GM19463 (cell line): ENCODE measurements at regions not wholly inside any gene's neighbourhood (a gene's known extent, or its start where the extent isn't known, plus 50 kb on each side); places are given as distances from the start of the nearest gene placed in this dataset.

Source experiments
- ATAC-seq: cut with Tn5 transposase; IDR thresholded peaks from one replicate; pipeline ENCODE4 v1.9.1; 2021; ENCODE audit warnings: mild to moderate bottlenecking, moderate library complexity; ENCODE audit not compliant: unreplicated experiment

DNA sequence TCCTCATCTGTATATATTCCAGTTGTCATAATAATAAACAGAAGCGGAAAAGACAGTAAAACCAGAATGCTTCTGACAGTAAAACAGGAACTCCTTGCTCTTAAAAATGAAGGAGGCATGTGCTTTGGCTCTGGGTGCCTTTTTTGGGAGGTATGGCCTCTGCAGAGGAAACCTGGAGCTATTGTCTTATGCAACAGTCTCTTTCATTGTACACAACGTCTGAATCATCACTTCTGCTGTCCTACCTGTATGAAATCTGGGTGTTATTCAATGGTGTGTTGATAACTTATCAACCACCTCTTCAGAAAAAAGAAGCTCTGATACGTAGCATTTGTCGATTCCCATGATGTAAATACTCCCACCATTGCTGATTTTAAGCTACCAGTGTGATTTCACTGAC, 64.8 kb downstream of the CDCA7 start:
- no peak for ATAC-seq

DNA sequence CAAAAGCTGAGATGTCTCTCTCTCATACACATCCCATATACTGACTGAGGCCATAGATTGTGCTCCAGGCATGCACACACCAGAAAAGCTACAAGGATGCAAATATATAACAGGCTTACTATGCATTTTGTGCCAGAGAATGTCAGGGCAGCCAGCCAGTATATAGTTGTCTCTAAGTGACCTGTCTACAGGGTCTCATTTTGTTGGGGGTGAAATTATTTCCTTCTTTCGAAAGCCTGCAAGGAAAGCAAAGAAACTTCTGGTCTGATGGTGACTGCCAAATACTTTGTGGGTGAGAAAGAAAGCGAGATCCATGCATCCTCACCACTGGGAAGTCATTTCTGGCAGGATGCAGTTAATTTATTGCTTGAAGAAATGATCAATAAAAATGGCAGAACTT, 70.2 kb downstream of the CDCA7 start:
- no peak for ATAC-seq

DNA sequence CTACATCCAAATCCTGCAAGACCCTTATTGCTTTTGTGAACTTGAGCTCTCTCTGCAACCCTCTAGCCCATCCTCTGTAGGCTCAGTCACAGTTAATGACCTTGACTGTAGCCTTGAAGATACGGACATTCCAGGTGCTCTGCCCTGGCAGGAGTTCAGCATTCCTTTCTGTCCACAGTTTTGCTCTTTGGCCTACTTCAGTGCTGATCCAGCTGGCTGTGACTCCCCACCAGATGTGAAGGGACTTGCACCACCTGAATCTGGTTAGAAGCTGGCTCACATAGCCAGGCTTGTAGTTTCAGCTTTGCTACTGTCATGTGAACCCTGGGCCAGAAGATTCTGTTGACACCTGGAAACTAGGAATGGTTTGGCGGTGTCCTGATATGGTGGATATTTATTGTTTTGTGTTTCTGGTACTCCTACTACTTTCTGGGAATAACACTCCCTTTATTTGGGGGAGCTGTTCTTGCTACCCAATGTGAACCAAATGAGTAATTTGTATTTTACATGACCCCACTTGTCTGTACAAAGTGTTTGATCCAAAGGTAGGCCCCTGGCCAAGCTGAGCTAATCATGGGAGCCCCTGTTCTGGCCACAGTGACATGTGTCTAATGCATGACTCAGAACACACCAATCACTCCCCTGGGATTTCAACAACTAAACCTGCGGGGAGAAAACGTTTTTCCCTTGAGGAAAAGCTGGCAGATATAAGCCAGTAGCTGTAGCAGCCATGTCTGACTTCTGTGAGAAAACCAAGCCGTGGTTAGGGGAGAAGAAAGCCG, 73.4 kb downstream of the CDCA7 start:
- no peak for ATAC-seq

DNA sequence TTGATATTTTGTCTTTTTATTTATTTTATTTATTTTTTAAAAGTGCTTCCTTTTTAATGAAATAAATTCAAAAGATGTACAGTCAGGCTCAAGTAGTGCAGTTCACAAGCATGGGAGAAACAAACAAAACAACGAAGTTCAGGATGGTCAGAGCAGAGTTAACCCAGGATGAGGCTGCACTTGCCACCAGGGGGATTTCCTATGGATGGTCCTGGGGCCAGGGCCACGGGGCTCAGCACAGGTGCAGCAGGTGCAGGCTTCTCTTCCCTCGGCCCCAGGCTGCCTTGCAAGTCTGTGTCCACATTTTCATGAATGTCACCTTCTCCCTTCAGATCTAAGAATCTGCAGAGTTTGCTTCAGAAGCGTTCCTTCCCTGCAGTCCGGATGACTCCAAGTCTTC, 76.5 kb downstream of the CDCA7 start:
- no peak for ATAC-seq

DNA sequence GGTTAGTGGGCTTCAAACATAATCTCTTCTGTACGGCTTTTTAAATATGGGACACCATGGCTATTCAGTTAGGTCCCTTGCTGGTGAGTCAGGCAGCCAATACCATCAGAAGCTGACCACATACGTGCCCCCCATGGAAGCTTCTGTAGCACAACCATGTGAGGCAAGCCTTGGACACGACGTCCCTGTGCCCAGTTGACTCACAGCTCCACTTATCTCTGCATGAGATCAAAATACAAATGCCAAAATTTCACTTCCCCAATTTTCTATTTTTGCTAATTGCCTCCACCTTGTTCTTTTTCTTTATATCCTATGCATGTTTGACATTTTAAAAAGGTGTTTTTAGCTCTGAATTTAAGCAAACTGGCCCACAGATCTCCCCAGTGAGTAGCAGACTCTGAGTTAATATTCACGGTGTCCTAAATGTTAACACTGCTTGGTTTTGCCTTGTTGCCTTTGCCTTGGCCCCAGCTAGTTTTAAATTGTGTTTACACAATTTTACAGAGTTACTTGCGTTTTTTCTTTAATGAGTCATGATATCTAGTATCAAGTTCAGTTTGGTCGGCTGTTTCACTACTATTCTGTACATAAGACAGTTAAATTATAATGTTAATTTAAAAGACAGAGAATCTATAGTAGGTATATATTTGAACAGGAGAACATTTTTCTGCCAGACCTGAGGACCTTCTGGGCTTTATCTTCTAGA, 77.5 kb downstream of the CDCA7 start:
- no peak for ATAC-seq

DNA sequence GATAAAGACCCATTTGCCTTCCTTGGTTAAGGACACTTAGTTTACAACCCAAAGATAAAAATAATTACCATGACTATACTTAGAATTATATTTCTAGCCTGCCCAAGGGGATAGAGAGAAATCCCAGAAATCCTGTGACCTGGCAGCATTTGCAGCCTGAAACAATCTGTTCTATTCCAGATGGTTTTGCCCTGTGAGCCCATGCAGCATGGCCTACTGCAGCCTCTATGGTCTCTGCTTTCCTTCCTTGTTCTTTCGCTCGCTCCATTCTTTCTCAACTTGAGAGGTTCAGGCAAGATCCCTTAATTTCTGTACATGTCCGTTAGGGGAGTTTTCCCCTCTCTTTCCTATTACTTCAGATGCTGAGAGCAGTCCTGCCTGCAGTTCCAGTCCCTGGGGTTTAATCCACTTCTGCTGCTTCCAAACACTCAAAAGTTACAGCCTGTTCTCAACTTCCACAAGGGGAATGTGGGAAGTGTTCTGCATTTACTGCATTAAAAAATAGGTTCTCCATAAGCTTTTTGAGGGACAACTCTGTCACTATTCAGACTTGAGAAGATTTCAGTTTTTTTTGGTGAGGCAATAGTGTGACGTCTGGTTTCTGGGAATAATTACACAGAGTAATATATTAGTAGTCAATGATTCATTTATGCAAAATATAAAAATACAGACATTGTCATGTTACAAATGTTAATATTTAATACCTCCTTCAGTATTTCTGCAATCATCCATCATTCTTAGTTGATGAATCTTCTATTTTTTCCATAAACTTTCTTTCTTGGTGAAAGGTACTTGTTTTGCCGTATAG, 80.3 kb downstream of the CDCA7 start:
- ATAC-seq, result no peak

DNA sequence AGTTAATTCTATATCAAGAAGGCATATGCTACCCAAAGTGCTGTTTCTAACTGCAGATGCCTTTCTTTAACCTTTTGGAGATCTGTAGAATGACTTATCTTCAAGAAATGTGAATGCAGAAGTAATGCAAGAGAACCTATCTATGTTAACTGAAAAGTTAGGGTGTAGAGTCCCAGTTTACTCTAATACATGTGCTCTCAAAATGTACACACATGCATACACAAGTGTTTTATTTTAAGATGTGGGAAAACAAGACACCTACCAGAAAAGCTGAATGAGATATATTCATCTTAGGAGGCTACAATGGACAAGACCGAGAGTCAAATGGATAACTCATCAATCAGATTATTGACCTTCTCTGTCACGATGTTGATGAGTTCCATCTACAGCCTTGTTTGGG, 80.9 kb downstream of the CDCA7 start:
- ATAC-seq, result no peak

DNA sequence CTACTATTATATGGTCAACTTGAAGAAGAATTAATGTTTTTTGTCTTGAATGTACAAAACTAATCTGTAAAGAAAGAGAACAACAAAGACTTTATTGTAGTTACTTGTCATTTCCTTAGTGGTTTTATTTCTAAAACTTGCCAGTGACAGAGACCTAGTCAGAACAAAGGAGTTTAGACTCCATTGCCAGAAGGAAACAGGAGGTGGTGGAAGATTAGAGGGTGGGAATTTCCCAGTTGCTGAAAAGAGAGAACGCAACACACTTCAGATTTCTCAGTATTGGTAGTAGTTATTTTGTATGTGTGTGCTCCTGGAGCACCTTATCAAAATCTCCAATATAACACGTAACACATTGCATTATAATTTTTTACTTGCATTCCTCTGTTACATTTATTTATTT, 81.4 kb downstream of the CDCA7 start:
- no peak for ATAC-seq

DNA sequence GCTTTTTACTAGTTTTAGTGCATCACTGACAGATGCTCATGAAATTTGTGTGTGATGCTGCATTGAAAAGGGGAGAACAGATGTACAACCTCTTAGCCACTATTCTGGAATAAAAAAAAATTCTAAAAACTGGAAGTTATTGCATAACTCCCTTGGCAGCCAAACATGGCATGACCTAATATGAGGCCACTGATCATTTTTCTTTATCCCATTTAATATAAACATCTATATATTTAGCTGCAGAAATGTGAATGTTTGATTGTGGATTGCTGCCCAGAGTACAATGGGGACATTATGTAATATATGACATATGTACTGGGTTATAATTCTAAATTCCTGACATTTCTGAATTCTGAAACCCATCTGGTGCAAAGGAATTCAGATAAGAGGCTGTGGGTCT, 86.5 kb downstream of the CDCA7 start:
- ATAC-seq, result no peak

DNA sequence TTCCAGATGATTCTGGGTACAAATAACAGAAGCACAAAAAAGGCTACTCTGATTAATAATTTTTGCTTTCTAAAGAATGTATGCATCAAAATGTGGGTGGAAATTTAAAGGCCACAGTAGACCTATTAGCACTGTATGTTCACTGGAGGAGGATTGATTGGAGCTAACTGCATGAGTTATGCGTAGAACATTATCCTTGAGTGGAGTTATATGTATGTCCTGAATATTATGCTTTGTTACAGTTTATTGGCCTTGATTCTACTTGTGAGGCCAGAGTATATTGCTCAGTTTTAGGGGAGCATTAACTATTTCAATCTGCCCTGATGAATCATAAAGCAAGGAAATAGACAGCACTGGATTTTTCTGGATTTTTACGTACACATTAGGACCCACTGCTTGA, 87.9 kb downstream of the CDCA7 start:
- ATAC-seq, result no peak

DNA sequence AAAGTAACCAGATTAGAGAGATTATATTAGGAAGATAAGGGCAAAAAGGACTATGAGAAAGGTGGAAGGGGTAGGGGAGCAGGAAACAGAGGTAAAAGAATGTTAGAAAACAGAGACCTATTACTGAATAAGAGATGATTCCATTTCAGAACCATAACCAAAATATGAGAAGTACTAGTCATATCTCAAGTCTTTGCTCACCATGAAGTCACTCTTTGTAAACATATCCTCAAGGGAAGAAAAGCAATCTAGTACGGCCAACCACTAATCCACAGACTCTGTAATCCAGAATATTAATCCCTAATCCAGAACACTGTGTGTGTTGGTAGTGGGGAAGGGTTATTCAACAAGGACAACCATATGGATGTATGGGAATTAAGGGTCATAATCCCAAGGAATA, 92.0 kb downstream of the CDCA7 start:
- ATAC-seq, result no peak

DNA sequence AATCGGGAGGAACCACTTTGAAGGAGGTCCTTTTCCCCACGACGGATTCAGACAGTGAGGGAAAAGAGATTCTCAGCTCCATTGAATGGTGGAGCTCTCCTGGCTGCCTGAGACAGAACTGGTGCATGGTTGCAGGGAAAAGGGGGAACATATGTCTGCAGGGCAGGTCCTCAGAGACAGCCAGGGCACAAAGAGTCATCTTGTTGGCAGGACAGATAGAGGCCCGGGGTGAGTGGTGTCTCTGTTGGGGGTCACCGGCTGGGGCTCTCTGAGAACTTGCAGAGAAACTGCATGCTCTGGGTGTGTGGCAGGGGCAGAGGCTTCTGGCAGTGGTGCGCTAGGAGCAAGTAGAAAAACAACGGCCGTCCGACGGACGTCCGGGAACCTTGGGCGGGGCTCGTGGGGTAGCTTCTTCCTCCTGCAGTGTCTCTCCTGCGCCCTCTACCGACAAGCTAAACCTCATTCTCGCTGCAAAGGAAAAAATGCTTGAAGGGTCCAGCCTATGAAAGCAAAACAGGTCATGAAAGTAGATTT, 94.3 kb downstream of the CDCA7 start:
- peak; percentile 56 for ATAC-seq

DNA sequence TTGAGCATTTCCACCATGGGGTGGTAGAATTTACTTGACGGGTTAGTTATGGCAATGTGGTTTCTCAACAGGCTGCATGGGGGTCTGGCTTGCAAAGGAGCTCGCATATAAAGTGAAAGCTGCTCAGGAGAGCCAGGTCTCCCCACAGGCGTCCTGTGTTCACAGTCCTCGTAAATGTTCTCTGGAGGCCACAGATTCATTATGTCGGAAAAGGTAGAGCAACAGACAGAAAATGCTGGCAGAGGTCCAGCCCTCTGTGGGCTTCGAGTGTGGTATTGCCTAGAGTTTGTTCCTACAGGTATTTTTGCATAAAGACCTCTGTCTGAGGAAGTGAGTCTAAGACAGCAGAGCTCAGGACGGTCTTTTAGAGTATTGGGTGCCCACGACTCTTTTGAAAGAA, 96.4 kb downstream of the CDCA7 start:
- ATAC-seq, result no peak

DNA sequence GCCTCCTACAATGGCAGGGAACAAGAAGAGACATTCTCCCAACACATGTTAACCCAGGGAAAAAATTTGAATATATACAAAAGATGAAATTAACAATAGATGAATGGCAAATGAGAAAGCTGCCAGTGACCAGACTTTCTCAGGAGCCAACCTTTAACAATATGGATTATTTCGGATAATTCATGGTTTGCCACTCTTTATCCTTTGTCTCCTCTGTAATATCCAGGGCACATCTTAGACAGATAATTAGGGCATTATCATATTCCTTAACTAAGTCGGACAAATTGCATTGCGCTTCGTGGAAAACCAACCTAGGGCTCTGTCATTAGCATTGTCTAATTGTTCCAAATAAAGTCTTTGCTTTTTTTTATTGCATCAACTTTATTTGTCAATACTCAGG, 97.3 kb downstream of the CDCA7 start:
- ATAC-seq, result no peak

DNA sequence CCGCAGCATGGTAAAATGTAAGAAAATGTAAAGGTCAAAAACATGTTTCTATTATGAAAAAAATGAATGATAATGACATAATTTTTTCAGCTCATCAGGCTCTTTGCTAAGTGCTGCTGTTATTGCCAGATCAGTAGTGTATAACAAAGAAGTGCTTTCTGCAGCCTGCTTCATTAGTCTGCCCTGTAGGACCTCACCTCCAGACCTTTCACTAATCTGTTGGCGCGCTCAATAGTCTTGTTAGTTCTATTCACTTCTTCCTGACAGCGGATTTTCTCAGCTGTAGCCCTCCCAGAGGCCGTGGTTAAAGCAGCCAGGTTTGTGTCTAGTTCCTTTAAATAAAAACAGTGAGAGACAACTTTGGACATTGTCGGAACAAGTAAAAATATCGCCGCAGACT, 97.7 kb downstream of the CDCA7 start:
- ATAC-seq, result no peak

DNA sequence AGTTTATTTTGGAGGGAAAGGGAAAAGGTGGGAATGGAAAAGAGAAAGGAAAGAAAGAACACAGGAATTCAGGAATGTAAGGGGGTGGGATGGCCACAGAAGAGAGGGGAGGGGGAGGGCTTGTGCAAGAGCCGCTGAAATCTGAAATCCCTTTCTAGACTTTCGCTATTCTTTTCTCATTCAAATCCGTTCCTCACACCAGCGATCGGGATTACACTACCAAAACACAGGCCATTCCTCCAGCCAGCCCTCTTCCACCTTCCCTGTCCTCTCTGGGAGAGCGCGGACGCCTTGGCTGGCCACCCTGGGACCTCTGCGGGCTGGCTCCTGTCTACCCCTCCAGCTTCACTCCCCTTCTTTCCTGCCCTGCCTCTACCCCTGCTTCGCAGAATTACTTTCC, 102.3 kb downstream of the CDCA7 start:
- ATAC-seq, result no peak

DNA sequence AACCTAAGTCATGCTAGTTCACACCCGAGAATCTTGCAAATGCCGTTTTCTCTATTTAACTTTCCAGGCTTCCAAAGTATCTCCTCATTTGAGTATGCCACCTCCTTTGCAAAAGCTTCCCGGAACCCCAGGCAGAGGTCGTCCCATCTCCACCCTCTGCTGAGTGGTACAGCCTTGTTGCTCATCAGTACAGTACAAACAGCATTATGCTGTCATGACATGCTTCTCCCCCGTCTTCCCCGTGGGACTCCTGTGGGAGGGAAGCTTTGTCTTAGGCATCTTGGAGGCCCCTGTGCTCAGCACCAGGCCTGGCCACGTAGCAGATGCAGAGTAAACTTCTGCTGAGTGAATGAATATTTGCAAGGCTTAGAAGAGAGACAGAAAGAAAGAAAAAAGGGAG, 102.7 kb downstream of the CDCA7 start:
- ATAC-seq, result no peak

DNA sequence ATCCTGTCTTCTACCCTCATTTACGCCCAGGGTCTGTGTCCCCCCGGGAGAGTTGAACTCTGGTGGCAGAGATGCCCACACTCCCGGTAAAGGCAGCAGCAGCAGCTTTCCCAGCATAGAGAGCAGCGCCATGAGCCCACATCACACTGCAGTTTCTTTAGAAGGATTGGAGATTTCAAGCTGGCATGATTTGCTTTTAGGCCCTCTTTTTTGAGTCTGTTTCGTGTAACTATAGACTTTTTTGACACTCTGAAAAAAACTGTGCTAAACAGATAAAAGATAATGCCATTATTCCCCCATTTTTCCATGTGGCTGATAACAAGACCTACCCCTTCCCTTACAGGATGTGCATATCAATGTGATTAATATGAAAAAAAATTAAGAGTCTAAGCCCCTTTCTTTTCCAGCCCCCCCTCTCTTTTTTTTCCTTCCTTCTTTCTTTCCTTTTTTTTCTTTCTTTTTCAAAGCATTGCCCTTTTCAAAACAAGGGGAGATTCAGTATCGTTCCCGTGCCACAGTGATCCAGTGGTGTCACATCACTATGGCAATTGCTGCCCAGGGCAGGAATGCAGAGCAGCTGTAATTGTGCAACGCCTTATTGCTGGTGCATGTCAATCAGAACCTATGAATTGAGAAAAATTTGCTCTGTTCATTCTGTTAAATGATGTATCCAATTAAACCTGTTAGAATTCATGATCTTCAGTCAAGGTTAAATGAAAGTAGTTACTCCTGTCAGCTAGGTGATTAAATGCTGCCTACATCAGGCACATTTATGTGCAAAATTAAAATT, 104.5 kb downstream of the CDCA7 start:
- ATAC-seq, result no peak

DNA sequence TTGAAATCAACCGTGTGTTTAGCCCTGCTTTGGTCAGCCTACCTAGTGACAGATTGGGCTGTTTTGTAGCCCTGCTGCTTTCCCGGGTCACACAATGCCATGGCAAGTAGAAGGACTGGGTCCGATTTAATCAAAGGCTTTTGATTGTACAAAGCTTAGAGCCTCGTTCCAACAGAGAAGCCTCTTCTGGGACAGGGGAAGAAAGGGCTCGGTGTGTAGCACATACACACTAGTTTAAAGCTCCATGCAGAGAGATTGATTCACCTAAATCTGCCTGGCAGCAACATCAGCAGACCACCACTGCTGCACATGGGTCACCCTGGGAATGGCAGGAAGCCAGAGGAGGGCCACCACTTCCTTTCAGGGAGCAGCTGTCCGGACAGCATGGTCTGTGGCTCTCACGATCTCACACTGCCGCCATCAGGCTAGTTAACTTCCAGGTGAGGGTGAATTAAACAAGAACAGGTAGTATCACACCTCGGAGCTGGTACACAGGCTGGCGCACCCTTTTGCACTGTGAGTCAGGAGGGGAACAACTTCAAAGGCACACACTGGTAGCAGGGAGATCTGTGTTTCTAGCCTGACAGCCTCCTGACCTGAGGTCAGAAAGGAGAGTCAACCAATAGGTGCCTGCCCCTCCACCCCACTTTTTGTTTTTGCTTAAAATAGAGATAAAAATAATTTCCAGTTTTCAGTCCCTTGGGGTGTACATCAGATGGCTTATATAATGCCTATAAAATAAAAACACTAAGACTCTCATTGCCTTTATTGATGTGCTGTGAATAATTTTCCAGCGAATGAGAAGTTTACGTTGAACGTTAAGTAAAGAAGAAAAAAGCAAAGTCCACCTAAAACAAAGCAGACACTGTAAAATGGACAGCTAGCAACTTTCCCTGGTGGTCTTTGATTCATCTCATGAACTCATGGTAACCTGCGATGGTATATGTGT, 108.5 kb downstream of the CDCA7 start:
- no peak for ATAC-seq

DNA sequence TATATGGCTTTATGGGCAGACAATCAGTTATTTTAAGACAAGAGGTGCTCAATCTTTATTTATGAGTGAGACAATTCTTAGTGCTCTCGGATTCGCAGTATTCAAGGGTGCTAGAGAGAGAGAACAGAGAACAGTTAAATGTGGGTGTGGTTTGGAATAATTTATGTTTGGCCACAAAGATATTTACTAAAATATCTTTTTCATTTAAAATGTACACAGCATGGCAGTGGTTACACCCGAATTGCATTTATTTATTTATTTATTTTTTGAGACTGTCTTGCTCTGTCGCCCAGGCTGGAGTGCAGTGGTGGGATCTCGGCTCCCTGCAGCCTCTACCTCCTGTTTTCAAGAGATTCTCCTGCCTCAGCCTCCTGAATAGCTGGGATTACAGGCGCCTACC, 109.2 kb downstream of the CDCA7 start:
- no peak for ATAC-seq
